PFSK-1 (cell line): ENCODE measurements at regions not wholly inside any gene's neighbourhood (a gene's known extent, or its start where the extent isn't known, plus 50 kb on each side); places are given as distances from the start of the nearest gene placed in this dataset.

Source experiments
- FOXP2 ChIP-seq: optimal IDR thresholded peaks from 2 replicates; pipeline ENCODE3; 2011; ENCODE audit warnings: borderline replicate concordance, control low read depth, inconsistent platforms; ENCODE audit not compliant: insufficient read depth; ENCODE audit errors: extremely low read length, extremely low read depth
- POLR2AphosphoS5 ChIP-seq: IDR thresholded peaks from 2 replicates; pipeline ENCODE4 v1.6.1; 2012; ENCODE audit warnings: low read depth, mild to moderate bottlenecking, control low read depth, low read length, moderate library complexity
- SIN3A ChIP-seq: IDR thresholded peaks from 2 replicates; pipeline ENCODE4 v1.6.1; 2012; ENCODE audit warnings: mild to moderate bottlenecking, low read length, moderate library complexity, borderline replicate concordance; ENCODE audit not compliant: insufficient read depth
- TAF1 ChIP-seq: IDR thresholded peaks from 2 replicates; pipeline ENCODE4 v1.6.1; 2012; ENCODE audit warnings: low read length, control low read depth, borderline replicate concordance; ENCODE audit not compliant: insufficient read depth
- TF ChIP-seq, protein P1 (sequence below), 2 experiments: IDR thresholded peaks; 2 replicates each; pipeline versions ENCODE4 v1.6.1 to v1.8.0; 2011 to 2012; ENCODE audit warnings: low read depth in 2 of 2, low read length in 2 of 2, control low read depth in 1 of 2, inconsistent platforms in 1 of 2, mild to moderate bottlenecking in 1 of 2, moderate library complexity in 1 of 2; ENCODE audit not compliant: insufficient read depth in 1 of 2

DNA sequence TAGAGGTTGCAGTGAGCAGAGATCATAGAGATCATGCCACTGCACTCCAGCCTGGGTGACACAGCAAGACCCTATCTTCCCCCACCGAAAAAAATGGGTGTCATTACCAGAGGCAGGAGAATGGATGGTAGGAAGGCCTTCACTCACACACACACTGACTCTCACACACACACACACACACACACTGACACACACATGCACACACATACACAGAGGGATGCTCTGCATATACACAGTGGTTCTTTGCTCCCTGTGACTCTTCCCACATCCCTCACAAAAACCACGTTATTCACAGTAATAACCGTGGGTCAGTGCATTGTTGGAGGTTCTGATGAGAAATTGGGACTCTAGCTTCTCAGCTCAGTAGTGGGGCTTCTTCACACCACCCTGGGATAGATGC is 300.2 kb upstream of the N4BP1 start:
- TF ChIP-seq, protein P1, sequence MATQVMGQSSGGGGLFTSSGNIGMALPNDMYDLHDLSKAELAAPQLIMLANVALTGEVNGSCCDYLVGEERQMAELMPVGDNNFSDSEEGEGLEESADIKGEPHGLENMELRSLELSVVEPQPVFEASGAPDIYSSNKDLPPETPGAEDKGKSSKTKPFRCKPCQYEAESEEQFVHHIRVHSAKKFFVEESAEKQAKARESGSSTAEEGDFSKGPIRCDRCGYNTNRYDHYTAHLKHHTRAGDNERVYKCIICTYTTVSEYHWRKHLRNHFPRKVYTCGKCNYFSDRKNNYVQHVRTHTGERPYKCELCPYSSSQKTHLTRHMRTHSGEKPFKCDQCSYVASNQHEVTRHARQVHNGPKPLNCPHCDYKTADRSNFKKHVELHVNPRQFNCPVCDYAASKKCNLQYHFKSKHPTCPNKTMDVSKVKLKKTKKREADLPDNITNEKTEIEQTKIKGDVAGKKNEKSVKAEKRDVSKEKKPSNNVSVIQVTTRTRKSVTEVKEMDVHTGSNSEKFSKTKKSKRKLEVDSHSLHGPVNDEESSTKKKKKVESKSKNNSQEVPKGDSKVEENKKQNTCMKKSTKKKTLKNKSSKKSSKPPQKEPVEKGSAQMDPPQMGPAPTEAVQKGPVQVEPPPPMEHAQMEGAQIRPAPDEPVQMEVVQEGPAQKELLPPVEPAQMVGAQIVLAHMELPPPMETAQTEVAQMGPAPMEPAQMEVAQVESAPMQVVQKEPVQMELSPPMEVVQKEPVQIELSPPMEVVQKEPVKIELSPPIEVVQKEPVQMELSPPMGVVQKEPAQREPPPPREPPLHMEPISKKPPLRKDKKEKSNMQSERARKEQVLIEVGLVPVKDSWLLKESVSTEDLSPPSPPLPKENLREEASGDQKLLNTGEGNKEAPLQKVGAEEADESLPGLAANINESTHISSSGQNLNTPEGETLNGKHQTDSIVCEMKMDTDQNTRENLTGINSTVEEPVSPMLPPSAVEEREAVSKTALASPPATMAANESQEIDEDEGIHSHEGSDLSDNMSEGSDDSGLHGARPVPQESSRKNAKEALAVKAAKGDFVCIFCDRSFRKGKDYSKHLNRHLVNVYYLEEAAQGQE (IDR thresholded peaks at IDR 0.05; ENCODE audit: insufficient read depth in 1 of 2, low read depth in 2 of 2, low read length in 2 of 2) = no peak
- no peak for TF ChIP-seq FOXP2
- TF ChIP-seq SIN3A = no peak
- TF ChIP-seq TAF1 = no peak
- no peak for TF ChIP-seq POLR2AphosphoS5

DNA sequence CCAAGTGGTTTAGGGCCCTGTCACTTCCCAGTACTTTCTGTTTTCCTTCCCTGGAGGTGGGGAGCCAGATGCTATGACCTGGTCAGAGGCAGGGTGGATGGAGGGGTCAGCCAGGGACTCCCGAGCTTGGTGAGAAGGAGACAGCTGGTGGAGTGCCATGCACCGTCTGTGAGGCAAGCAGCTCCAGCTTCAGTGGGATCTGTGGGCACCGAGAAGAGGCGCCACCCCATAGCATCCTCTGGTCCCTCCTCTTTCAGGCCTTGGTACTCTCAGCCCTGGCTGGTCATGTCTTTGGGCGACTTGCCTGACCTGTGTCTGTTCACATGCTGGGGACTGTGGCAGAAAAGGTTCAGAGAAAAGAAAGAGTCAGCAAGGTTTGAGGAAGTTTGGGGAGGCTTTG is 299.3 kb upstream of the N4BP1 start:
- TF ChIP-seq FOXP2 = no peak
- TF ChIP-seq SIN3A = no peak
- no peak for TF ChIP-seq POLR2AphosphoS5
- TF ChIP-seq, protein P1 (IDR thresholded peaks at IDR 0.05; ENCODE audit: insufficient read depth in 1 of 2, low read depth in 2 of 2, low read length in 2 of 2) = no peak
- no peak for TF ChIP-seq TAF1

DNA sequence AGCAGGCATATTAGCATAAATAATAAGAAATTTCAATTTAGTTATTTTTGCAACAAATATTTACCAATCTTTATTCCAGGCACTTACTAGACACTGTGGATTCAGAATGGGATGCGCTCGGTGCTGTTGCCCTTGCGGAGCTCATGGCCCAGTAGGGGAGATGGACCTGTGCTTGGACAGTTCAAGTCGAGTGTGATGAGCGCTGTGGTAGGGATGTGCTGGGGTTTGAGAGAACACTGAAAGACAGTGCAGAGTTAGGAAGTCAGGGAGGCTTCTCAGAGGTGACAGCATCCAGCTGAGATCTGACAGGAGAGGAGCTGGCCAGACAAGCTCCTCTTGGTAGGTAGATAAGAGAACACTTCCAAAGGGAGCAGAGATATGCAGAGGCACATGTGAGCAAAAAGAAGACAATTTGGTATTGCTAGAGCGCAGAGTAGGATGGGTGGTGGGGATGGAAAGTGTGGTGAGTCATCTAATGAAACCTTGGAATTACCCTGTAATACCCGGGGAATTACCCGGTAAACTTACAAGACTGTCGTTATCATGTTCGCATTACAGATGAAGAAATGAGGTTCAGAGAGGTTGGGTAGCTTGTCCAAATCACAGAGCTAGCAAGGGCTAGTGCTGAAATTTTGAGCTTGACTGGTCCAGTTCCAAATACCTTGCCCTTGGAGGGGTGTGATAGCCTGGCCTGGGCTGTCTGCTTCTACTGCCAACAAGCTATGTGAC is 298.1 kb upstream of the N4BP1 start:
- TF ChIP-seq, protein P1 (IDR thresholded peaks at IDR 0.05; ENCODE audit: insufficient read depth in 1 of 2, low read depth in 2 of 2, low read length in 2 of 2) = no peak
- TF ChIP-seq SIN3A (no peak), POLR2AphosphoS5 (no peak), TAF1 (no peak), FOXP2 (no peak)

DNA sequence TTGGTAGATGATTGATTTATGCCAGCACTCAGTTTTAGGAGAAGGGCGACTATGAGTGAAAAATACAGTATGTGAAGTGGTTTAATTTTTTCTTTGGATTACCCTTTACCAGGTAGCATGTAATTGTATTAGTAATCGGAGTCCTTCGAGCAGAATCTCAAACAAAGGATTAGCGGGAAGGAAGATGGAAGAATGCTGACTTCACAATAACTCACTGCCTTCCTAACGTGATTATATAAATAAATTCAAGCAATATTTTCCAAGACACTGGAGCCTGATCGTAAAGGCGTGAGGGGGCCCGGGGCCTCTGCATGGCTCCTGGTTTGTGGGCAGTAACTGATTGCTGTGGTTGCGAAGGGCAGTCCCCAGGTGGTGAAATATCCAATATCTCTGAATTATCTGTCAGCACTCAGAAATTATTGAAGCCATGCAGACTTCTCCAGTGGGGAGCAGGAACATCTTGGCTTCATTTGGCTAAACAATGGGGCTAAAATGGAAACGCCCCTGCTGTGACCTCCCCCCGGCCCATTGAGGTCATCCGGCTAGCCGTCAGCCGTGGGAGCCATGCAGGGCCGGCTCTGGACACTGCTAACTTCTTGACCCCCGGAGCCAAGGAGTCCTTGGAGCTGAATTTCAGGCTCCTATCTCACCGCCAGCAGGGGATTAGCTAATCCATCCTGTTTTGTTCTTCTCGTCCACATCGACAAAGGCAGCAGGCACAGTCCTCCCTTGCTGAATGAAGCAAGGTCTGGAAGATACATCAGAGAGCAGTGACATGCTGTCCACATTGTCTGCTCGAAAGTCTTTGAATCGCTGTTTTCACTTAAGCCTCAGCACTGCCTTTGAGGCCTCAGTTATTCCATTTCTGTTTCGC is 295.9 kb upstream of the N4BP1 start:
- no peak for TF ChIP-seq FOXP2
- TF ChIP-seq SIN3A = no peak
- TF ChIP-seq POLR2AphosphoS5 = no peak
- TF ChIP-seq, protein P1 (IDR thresholded peaks at IDR 0.05; ENCODE audit: insufficient read depth in 1 of 2, low read depth in 2 of 2, low read length in 2 of 2) = no peak
- TF ChIP-seq TAF1 = no peak
